ENCODE measurements at regions not wholly inside any gene's neighbourhood (a gene's known extent, or its start where the extent isn't known, plus 50 kb on each side); places are given as distances from the start of the nearest gene placed in this dataset.

DNA sequence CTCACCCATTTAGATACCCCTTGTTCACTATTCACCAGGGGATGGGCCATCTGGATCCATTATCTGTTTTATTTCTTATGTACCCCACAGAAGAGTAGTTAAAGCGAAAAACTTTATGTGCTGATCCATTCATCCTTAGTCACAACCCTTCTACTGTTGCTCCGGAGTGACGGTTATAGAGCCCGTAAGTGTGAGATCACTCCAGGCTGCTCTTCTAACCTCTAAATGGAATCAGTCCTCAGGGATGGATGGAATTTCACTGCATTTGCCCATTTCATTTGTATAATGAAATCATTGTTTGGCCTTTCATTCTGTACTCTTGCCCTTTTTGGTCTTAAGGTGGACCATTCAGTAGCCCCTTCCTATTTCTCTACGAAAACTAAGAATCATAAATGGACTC, 409.3 kb upstream of the RUNX1 start:
- TF ChIP-seq POLR2A (IDR thresholded peaks at IDR 0.05) = no peak
- TF ChIP-seq, protein P1, sequence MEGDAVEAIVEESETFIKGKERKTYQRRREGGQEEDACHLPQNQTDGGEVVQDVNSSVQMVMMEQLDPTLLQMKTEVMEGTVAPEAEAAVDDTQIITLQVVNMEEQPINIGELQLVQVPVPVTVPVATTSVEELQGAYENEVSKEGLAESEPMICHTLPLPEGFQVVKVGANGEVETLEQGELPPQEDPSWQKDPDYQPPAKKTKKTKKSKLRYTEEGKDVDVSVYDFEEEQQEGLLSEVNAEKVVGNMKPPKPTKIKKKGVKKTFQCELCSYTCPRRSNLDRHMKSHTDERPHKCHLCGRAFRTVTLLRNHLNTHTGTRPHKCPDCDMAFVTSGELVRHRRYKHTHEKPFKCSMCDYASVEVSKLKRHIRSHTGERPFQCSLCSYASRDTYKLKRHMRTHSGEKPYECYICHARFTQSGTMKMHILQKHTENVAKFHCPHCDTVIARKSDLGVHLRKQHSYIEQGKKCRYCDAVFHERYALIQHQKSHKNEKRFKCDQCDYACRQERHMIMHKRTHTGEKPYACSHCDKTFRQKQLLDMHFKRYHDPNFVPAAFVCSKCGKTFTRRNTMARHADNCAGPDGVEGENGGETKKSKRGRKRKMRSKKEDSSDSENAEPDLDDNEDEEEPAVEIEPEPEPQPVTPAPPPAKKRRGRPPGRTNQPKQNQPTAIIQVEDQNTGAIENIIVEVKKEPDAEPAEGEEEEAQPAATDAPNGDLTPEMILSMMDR (IDR thresholded peaks at IDR 0.05) = no peak
- TF ChIP-seq POLR2AphosphoS5 (IDR thresholded peaks at IDR 0.05) = no peak

Data from upper lobe of left lung (tissue), 4 donors.